Neuron (in vitro differentiated cells): ENCODE measurements at regions not wholly inside any gene's neighbourhood (a gene's known extent, or its start where the extent isn't known, plus 50 kb on each side); places are given as distances from the start of the nearest gene placed in this dataset.
"Not testable (repeated sequence)": the region's sequence is repeated elsewhere in the genome, so short reads cannot be mapped to it uniquely, and the experiment has no call there.

Source experiments
- H2AFZ ChIP-seq: one replicate; pipeline ENCODE4 v1.6.1; 2013; ENCODE audit warnings: low read depth, mild to moderate bottlenecking, inconsistent platforms, low read length, moderate library complexity
- H3K27me3 ChIP-seq: one replicate; pipeline ENCODE4 v1.6.1; 2013; ENCODE audit warnings: low read length; ENCODE audit not compliant: insufficient read depth
- H3K36me3 ChIP-seq: one replicate; pipeline ENCODE4 v1.6.1; 2013; ENCODE audit warnings: low read length; ENCODE audit not compliant: insufficient read depth
- H3K4me1 ChIP-seq: one replicate; pipeline ENCODE4 v1.6.1; 2013; ENCODE audit warnings: low read length; ENCODE audit not compliant: insufficient read depth
- H3K4me3 ChIP-seq: 2 replicates; pipeline ENCODE4 v1.5.1; 2013; ENCODE audit warnings: mild to moderate bottlenecking, low read length, moderate library complexity
- H3K9me3 ChIP-seq: one replicate; pipeline ENCODE4 v1.6.1; 2013; ENCODE audit warnings: low read length

GRCh38 chr13:89496478-89496877, 1825.3 kb downstream of the SLITRK5 start:
- H3K9me3 ChIP-seq, result no peaks in the 10 kb centered on the region
- H2AFZ ChIP-seq, result no peak overlapping the region
- no peak overlapping the region for H3K4me3 ChIP-seq
- H3K4me1 ChIP-seq, result peaks cover 6% of the 10 kb centered on the region
- no peaks in the 10 kb centered on the region for H3K36me3 ChIP-seq
- no peaks in the 10 kb centered on the region for H3K27me3 ChIP-seq

GRCh38 chr13:89497658-89498057, 1826.5 kb downstream of the SLITRK5 start:
- Histone ChIP-seq H3K4me1 (peaks cover 6% of the 10 kb centered on the region), H3K36me3 (no peaks in the 10 kb centered on the region), H3K9me3 (no peaks in the 10 kb centered on the region), H2AFZ (no peak overlapping the region), H3K27me3 (no peaks in the 10 kb centered on the region), H3K4me3 (no peak overlapping the region)

- Histone ChIP-seq H3K36me3 (no peaks in the 10 kb centered on the region), H3K27me3 (no peaks in the 10 kb centered on the region), H3K4me3 (no peak overlapping the region), H2AFZ (no peak overlapping the region), H3K4me1 (no peaks in the 10 kb centered on the region), H3K9me3 (no peaks in the 10 kb centered on the region)
These were observed 1831.1 kb downstream of the SLITRK5 start for GRCh38 chr13:89502286-89502685.

- H2AFZ ChIP-seq, result peak overlapping the region; percentile 72
- H3K36me3 ChIP-seq, result no peaks in the 10 kb centered on the region
- H3K27me3 ChIP-seq, result no peaks in the 10 kb centered on the region
- H3K4me1 ChIP-seq, result peaks cover 19% of the 10 kb centered on the region
- peak overlapping the region; percentile 13 for H3K4me3 ChIP-seq
- H3K9me3 ChIP-seq, result no peaks in the 10 kb centered on the region
These were observed 1832.8 kb upstream of the MIR17HG start for GRCh38 chr13:89514534-89515312.

- Histone ChIP-seq H3K9me3 (no peaks in the 10 kb centered on the region), H3K36me3 (no peaks in the 10 kb centered on the region), H2AFZ (no peak overlapping the region), H3K27me3 (no peaks in the 10 kb centered on the region), H3K4me3 (no peak overlapping the region), H3K4me1 (peaks cover 19% of the 10 kb centered on the region)
These were observed 1831.5 kb upstream of the MIR17HG start for GRCh38 chr13:89515948-89516347.

GRCh38 chr13:89518289-89519077, 1829.0 kb upstream of the MIR17HG start:
- H3K4me3 ChIP-seq, result no peak overlapping the region
- H3K4me1 ChIP-seq, result peaks cover 19% of the 10 kb centered on the region
- no peaks in the 10 kb centered on the region for H3K36me3 ChIP-seq
- H3K27me3 ChIP-seq, result no peaks in the 10 kb centered on the region
- H2AFZ ChIP-seq, result no peak overlapping the region
- no peaks in the 10 kb centered on the region for H3K9me3 ChIP-seq

GRCh38 chr13:89520468-89520867, 1827.0 kb upstream of the MIR17HG start:
- no peak overlapping the region for H2AFZ ChIP-seq
- no peaks in the 10 kb centered on the region for H3K27me3 ChIP-seq
- H3K36me3 ChIP-seq, result no peaks in the 10 kb centered on the region
- no peak overlapping the region for H3K4me3 ChIP-seq
- peaks cover 4% of the 10 kb centered on the region for H3K4me1 ChIP-seq
- H3K9me3 ChIP-seq, result no peaks in the 10 kb centered on the region

GRCh38 chr13:89521672-89522071, 1825.8 kb upstream of the MIR17HG start:
- not testable (repeated sequence) for H2AFZ ChIP-seq, H3K4me1 ChIP-seq, H3K4me3 ChIP-seq, H3K27me3 ChIP-seq, H3K9me3 ChIP-seq, H3K36me3 ChIP-seq

- peaks cover 16% of the 10 kb centered on the region for H3K4me1 ChIP-seq
- H3K4me3 ChIP-seq, result no peak overlapping the region
- H3K27me3 ChIP-seq, result no peaks in the 10 kb centered on the region
- no peaks in the 10 kb centered on the region for H3K9me3 ChIP-seq
- H3K36me3 ChIP-seq, result no peaks in the 10 kb centered on the region
- no peak overlapping the region for H2AFZ ChIP-seq
These were observed 1806.1 kb upstream of the MIR17HG start for GRCh38 chr13:89541091-89542030.

- peaks cover 15% of the 10 kb centered on the region for H3K4me1 ChIP-seq
- no peaks in the 10 kb centered on the region for H3K36me3 ChIP-seq
These were observed 1796.5 kb upstream of the MIR17HG start for GRCh38 chr13:89550938-89551337.

GRCh38 chr13:89554801-89555200, 1792.7 kb upstream of the MIR17HG start:
- Histone ChIP-seq H3K4me3 (no peak overlapping the region), H3K36me3 (no peaks in the 10 kb centered on the region), H3K4me1 (peaks cover 15% of the 10 kb centered on the region), H3K9me3 (no peaks in the 10 kb centered on the region), H3K27me3 (no peaks in the 10 kb centered on the region), H2AFZ (peak overlapping the region; percentile 46)

More at GRCh38 chr13:89550938-89551337, 1796.5 kb upstream of the MIR17HG start:
- Histone ChIP-seq H3K4me3 (no peak overlapping the region), H3K9me3 (no peaks in the 10 kb centered on the region), H2AFZ (peak overlapping the region; percentile 72), H3K27me3 (no peaks in the 10 kb centered on the region)

GRCh38 chr13:89565476-89566100, 1781.9 kb upstream of the MIR17HG start:
- Histone ChIP-seq H3K27me3 (no peaks in the 10 kb centered on the region), H3K36me3 (no peaks in the 10 kb centered on the region), H2AFZ (no peak overlapping the region), H3K9me3 (no peaks in the 10 kb centered on the region), H3K4me3 (no peak overlapping the region), H3K4me1 (peaks cover 20% of the 10 kb centered on the region)
